Neural crest cell (in vitro differentiated cells): ENCODE measurements at regions not wholly inside any gene's neighbourhood (a gene's known extent, or its start where the extent isn't known, plus 50 kb on each side); places are given as distances from the start of the nearest gene placed in this dataset.
"Not testable (repeated sequence)": the region's sequence is repeated elsewhere in the genome, so short reads cannot be mapped to it uniquely, and the experiment has no call there.

Experiments used
- DNase-seq: peaks from one replicate; pipeline ENCODE4 v3.0.0; 2021; ENCODE audit warnings: low read depth, mixed read lengths, low spot score
- H3K27ac Mint-ChIP-seq: one replicate; pipeline ENCODE4 v1.8.0; 2021; ENCODE audit warnings: mild to moderate bottlenecking, mixed read lengths; ENCODE audit not compliant: unreplicated experiment
- H3K27me3 Mint-ChIP-seq: 2 replicates; pipeline ENCODE4 v1.8.0; 2021; ENCODE audit warnings: low read depth, mild to moderate bottlenecking, mixed read lengths
- H3K36me3 Mint-ChIP-seq: 2 replicates; pipeline ENCODE4 v1.8.0; 2021; ENCODE audit warnings: low read depth, mild to moderate bottlenecking, mixed read lengths
- H3K4me1 Mint-ChIP-seq: 2 replicates; pipeline ENCODE4 v1.8.0; 2021; ENCODE audit warnings: mixed read lengths
- H3K4me3 Mint-ChIP-seq: one replicate; pipeline ENCODE4 v1.8.0; 2021; ENCODE audit warnings: mild to moderate bottlenecking, mixed read lengths
- H3K9me3 Mint-ChIP-seq: 2 replicates; pipeline ENCODE4 v1.8.0; 2021; ENCODE audit warnings: mixed read lengths
- TF ChIP-seq, protein P1 (sequence below): fragments of 200-600 bp; sonication (generic); conservative IDR thresholded peaks from 2 replicates; pipeline ENCODE4 v1.5.0; 2021; ENCODE audit warnings: antibody characterized with exemption, mild to moderate bottlenecking

DNA sequence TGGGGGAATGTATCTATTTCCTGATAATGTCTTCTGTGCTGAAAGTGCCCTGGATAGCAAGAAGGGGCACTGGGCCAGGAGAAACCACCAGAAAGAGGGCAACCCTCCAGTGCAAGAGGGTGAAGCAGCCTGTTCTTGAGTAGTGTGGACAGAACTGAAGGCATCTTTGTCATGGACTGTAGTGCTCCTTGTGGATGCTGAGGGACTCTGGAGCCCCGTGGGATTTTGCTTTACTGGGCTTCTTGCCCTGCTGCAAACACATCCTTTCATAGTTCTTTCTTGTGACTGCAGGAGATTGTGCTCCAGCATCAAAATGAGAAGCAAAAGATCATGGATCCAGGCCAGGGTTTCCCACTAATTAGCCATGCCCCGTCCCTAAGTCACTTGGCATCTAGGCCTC, 300.6 kb downstream of the ZNF326 start:
- Mint-ChIP-seq H3K4me1 (no peaks in the 10 kb centered on the region), H3K4me3 (no peak overlapping the region), H3K27me3 (peaks cover 5% of the 10 kb centered on the region), H3K36me3 (no peaks in the 10 kb centered on the region), H3K9me3 (no peaks in the 10 kb centered on the region), H3K27ac (no peak overlapping the region)
- DNase-seq, result no peak
- TF ChIP-seq, protein P1, sequence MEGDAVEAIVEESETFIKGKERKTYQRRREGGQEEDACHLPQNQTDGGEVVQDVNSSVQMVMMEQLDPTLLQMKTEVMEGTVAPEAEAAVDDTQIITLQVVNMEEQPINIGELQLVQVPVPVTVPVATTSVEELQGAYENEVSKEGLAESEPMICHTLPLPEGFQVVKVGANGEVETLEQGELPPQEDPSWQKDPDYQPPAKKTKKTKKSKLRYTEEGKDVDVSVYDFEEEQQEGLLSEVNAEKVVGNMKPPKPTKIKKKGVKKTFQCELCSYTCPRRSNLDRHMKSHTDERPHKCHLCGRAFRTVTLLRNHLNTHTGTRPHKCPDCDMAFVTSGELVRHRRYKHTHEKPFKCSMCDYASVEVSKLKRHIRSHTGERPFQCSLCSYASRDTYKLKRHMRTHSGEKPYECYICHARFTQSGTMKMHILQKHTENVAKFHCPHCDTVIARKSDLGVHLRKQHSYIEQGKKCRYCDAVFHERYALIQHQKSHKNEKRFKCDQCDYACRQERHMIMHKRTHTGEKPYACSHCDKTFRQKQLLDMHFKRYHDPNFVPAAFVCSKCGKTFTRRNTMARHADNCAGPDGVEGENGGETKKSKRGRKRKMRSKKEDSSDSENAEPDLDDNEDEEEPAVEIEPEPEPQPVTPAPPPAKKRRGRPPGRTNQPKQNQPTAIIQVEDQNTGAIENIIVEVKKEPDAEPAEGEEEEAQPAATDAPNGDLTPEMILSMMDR, result no peak

DNA sequence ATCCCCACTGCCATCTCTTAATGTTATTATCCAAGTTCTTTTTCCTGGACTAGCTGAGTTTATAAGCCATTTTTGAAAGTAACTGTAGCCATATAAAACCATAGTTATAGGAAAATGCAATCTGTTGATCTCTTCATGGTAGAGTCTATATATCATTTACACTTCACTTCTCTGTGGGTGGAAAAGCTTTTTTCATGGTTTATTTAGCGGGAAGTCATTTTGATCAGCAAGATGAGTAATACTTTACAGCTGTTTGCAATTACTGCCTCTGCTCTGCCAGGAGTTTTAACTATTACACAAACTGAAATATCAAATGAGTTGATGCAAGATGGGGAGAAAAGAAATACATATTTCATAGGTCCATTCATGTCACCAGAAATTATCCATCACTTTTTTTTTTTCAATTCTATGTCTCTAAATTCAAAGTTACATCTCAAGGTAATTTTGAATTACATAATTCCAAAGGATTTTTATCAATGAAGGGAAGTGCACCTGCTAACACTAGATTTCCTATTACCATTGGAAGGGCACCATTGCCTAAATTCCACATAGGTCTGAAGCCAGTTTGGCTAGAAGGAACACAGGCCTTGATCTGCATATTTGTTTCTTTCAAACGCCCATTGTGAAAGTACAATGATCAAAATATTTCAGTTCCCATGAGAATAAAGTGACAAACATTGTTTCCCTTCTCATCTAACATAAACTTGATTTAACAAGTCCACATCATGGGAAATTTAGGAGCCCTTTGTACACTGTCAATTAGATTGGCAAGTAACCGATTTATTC, 296.7 kb downstream of the ZNF326 start:
- no peak overlapping the region for H3K27ac Mint-ChIP-seq
- H3K4me1 Mint-ChIP-seq, result no peaks in the 10 kb centered on the region
- TF ChIP-seq, protein P1, result no peak
- H3K27me3 Mint-ChIP-seq, result peaks cover 2% of the 10 kb centered on the region
- H3K4me3 Mint-ChIP-seq, result no peak overlapping the region
- H3K36me3 Mint-ChIP-seq, result no peaks in the 10 kb centered on the region
- H3K9me3 Mint-ChIP-seq, result no peaks in the 10 kb centered on the region
- DNase-seq, result no peak

DNA sequence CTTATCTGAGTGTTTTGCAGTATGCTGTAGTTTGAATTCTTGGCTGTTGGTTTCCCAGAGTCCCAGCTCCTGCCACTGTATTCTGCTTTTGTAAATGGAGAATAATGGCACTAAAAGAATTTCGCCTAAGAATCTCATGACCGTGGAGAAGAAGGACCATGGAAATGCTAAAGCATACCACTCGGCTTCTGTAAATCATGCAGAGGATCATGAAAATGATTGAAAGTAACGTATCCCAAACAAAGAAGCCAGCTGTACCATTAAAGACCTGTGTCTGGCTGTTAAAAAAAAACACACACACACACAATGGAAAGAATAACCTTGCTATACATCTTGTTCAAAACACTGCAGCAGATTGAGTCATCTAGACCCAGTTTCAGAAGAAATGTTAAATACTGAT, 287.9 kb downstream of the ZNF326 start:
- DNase-seq, result no peak
- H3K36me3 Mint-ChIP-seq, result no peaks in the 10 kb centered on the region
- H3K4me3 Mint-ChIP-seq, result no peak overlapping the region
- TF ChIP-seq, protein P1, result no peak
- H3K9me3 Mint-ChIP-seq, result no peaks in the 10 kb centered on the region
- no peaks in the 10 kb centered on the region for H3K27me3 Mint-ChIP-seq
- H3K27ac Mint-ChIP-seq, result no peak overlapping the region
- no peaks in the 10 kb centered on the region for H3K4me1 Mint-ChIP-seq

DNA sequence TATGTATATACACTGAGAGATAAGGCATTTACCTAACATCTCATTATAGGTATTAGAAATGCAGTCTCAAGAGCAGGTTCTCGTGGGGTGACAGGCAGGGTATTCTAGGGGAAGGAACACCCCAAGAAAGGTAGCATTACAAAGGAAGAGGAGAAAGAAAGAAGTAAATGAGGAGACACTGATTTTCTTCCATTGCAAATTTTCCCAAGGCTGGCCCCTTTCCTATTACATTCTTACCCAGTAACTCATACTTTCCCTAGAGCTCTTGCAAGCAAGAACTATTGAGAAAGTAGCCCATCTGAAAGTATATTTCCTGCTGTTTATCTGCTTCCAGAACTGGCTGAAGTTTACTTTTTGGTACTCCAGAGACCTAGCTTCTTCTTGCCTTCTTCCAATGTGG, 287.0 kb downstream of the ZNF326 start:
- H3K27ac Mint-ChIP-seq, H3K4me3 Mint-ChIP-seq, DNase-seq, H3K27me3 Mint-ChIP-seq, H3K4me1 Mint-ChIP-seq, H3K9me3 Mint-ChIP-seq, H3K36me3 Mint-ChIP-seq: not testable (repeated sequence)

DNA sequence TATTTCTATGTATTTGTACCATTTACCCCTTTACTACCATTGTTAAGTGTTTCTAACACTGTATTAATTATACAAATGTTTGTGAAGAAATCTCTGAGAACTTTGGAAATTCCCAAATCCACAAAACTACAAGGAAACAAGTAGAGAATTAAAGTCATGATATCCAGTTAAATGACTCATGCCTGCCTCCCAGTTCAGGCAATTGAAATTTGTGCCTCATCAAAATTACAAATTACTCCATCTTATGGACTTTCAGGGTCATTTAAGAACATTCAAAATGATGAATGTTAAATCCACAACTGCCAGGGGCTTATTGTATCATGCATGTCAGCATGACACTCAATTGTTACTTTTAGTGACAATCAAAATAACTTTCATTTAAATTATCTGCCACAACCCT, 282.4 kb downstream of the ZNF326 start:
- DNase-seq, result no peak
- Mint-ChIP-seq H3K36me3 (no peaks in the 10 kb centered on the region), H3K4me1 (no peaks in the 10 kb centered on the region), H3K27me3 (no peaks in the 10 kb centered on the region), H3K27ac (no peak overlapping the region), H3K9me3 (peaks cover 2% of the 10 kb centered on the region), H3K4me3 (no peak overlapping the region)
- TF ChIP-seq, protein P1, result no peak

DNA sequence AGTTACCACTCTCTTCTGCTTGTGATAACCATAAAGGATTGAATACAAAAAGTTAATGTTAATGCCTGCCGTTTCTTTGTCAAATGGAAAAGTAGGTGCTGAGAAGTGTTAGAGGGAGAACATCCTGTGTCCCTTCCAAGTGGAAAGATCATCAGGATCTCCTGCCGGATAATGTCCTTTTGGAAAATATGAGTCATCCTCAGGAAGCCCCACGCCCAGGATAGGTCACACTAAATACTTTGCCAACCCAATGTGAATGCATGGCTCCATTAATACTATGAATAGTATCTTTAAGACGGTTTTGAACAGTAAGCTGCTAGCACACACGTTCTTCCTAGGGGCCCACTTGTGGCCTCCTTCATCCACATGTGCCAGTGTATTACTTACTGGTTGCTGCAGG, 279.5 kb downstream of the ZNF326 start:
- H3K4me3 Mint-ChIP-seq, result no peak overlapping the region
- H3K27ac Mint-ChIP-seq, result no peak overlapping the region
- H3K9me3 Mint-ChIP-seq, result peaks cover 4% of the 10 kb centered on the region

More for the DNA sequence above, 279.5 kb downstream of the ZNF326 start:
- Mint-ChIP-seq H3K27me3 (no peaks in the 10 kb centered on the region), H3K4me1 (no peaks in the 10 kb centered on the region), H3K36me3 (no peaks in the 10 kb centered on the region)
- TF ChIP-seq, protein P1, result no peak
- no peak for DNase-seq
